Omental fat pad (tissue), 3 donors: ENCODE measurements at regions not wholly inside any gene's neighbourhood (a gene's known extent, or its start where the extent isn't known, plus 50 kb on each side); places are given as distances from the start of the nearest gene placed in this dataset.

Experiments
- ATAC-seq: fragments of 150-250 bp; one replicate; pipeline ENCODE4 v1.9.1; 2016; ENCODE audit warnings: mild to moderate bottlenecking, moderate library complexity; ENCODE audit not compliant: low FRiP score
- DNase-seq: peaks from one replicate; pipeline ENCODE4 v3.0.0-alpha.2; 2019; ENCODE audit warnings: low spot score
- TF ChIP-seq, protein P1 (sequence below), 3 donors: fragments of 450-650 bp; IDR thresholded peaks; one replicate each; pipeline ENCODE4 v1.5.1; 2016 to 2017; ENCODE audit warnings: antibody characterized with exemption in 3 of 3, mild to moderate bottlenecking in 3 of 3, moderate library complexity in 2 of 3

DNA sequence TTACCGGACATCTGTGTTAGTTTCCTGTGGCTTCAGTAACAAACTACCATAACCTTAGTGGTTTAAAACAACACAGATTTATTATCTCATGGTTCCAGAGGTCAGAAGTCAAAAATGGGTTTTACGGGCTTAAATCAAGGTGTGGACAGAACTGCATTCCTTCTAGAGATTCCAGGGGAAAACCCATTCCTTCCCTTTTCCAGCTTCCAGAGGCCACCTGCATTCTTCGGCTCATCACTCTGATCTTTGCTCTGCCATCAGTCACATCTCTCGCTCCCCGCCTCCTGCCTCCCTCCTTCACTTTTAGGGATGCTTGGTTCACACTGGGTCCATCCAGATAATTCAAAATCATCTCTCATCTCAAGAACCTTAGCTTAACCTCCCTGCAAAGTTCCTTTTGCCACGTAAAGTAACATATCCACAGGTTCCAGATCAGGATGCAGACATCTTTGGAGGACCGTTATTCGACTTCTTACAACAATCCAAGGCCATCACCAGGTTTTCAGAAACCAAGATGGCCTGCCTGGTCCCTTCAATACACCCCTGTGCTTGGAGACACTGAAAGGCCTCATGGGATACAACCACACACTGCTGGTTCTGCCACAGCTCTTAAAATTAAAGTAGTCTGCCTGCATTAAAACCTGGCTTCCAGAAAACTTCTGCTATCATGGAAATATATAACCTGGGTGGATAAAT, 225.9 kb upstream of the MYO3A start:
- TF ChIP-seq, protein P1, sequence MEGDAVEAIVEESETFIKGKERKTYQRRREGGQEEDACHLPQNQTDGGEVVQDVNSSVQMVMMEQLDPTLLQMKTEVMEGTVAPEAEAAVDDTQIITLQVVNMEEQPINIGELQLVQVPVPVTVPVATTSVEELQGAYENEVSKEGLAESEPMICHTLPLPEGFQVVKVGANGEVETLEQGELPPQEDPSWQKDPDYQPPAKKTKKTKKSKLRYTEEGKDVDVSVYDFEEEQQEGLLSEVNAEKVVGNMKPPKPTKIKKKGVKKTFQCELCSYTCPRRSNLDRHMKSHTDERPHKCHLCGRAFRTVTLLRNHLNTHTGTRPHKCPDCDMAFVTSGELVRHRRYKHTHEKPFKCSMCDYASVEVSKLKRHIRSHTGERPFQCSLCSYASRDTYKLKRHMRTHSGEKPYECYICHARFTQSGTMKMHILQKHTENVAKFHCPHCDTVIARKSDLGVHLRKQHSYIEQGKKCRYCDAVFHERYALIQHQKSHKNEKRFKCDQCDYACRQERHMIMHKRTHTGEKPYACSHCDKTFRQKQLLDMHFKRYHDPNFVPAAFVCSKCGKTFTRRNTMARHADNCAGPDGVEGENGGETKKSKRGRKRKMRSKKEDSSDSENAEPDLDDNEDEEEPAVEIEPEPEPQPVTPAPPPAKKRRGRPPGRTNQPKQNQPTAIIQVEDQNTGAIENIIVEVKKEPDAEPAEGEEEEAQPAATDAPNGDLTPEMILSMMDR (IDR thresholded peaks at IDR 0.05): no peak
- DNase-seq (no peak), ATAC-seq (no peak)

DNA sequence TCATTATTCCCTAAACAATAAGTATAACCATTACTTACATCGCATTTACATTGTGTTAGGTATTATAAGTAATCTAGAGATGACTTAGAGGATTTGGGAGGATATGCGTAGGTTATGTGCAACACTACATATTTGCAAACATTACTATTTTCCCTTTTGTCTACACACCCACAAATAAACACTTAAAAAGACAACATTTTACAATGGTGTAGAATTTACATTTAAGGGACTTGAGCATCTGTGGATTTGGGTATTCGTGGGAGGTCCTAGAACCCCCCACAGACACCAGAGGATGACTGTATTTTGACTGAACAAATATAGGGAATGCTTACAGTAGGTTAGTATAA, 220.2 kb upstream of the MYO3A start:
- TF ChIP-seq, protein P1 (IDR thresholded peaks at IDR 0.05): no peak
- no peak for ATAC-seq
- no peak for DNase-seq

DNA sequence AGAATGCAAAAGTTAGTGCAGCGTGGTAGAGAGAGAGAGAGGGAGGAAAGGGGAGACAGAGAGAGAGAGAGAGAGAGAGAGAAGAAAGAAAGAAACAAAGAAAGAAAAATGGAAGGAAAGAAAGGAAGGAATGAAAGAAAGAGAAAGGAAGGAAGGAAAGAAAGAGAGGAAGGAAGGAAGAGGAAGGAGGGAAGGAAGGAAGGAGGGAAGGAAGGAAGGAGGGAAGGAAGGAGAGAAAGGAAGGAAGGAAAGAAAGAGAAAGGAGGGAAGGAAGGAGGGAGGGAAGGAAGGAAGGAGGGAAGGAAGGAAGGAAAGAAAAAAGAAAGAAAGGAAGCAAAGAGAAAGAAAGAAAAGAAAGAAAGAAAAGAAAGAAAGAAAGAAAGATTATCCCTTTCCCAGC, 209.8 kb upstream of the MYO3A start:
- DNase-seq (no peak), ATAC-seq (no peak)
- TF ChIP-seq, protein P1 (IDR thresholded peaks at IDR 0.05): no peak

DNA sequence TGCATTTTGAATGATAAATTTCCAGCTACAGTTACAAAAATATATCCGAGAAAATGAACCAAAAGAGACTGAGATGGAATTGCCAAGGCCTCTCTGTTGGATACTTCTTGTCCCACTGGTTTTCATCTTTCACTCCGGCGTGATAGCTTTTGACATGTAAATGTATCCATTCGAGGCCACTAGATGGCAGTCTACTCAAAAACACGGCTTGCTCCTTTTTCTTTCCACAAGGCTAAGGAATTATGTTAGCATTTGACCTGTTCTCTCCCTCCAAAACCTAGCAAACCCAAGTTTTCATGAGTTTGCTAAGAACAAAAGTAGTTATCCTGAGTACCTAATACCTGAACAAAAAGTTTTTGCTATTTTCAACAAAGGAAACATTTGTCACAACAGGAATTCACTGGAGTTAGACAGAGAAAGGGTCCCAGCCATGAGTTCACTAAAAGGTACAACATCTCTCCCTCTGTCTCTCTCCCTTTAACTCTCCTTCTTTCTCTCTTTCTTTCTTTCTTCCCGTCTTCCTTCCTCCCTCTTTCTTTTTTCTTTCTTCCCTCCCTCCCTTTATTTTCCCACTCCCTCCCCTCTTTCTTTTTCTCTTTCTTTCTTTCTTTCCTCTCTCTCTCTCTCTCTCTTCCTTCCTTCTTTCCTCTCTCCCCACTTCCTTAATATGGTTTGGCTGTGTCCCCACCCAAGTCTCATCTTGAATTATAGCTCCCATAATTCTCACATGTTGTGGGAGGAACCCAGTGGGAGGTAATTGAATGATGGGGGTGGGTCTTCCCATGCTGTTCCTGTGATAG, 207.9 kb upstream of the MYO3A start:
- ATAC-seq (no peak), DNase-seq (no peak)
- TF ChIP-seq, protein P1 (IDR thresholded peaks at IDR 0.05): no peak

DNA sequence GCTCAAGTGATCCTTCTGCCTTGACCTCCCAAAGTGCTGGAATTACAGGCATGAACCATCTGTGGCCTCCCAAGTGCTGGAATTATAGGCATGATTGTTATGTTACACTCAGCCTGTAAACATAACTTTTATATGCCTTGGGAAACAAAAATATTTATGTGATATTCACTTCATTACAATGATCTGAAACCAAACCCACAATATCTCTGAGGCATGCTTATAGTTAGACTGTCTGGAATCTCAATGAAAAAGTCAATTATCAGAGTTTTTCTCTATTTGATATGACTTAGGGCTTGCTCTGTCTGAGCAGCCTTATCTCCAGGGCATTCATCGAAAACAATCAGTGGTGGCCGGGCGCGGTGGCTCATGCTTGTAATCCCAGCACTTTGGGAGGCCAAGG, 195.3 kb upstream of the MYO3A start:
- no peak for ATAC-seq
- TF ChIP-seq, protein P1 (IDR thresholded peaks at IDR 0.05): no peak
- DNase-seq: no peak

DNA sequence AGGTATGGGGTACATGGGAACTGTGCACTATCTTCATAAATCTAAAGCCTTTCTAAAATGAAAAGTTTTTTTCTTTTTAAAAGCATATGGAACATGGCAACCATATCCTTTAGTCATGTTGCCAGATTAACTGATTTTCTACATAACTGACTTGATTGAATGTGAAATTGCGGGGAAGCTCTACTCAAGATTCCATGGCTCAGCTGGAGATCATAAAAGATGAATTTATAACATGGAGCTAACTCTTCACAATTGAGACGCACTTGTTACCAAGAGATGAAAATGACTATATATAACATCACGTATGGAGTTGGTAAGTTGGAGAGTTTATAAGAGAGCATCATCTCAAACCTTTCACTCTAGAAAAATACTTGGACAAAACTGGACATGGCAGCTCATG, 190.2 kb upstream of the MYO3A start:
- ATAC-seq (no peak), DNase-seq (no peak)
- TF ChIP-seq, protein P1 (IDR thresholded peaks at IDR 0.05): no peak

DNA sequence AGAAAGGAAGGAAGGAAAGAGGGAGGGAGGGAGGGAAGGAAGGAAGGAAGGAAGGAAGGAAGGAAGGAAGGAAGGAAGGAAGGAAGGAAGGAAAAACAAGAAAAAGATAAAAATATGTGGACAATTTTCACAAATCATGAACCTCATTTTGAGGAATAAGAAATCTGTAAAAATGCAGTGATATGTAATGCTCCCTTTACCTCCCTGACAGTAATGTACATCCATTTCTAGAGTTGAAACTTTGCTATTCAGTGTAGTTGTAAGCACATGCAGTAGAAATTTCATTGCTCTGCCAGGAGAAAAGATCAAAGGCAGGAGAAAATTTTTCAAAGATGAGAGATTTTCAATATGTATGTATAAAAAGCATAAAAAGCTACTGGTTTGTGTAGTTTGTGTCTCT, 189.5 kb upstream of the MYO3A start:
- ATAC-seq (no peak), DNase-seq (no peak)
- TF ChIP-seq, protein P1 (IDR thresholded peaks at IDR 0.05): no peak
